HEK293T (cell line): ENCODE measurements at regions not wholly inside any gene's neighbourhood (a gene's known extent, or its start where the extent isn't known, plus 50 kb on each side); places are given as distances from the start of the nearest gene placed in this dataset.

Source experiments
- ARNT ChIP-seq: fragments of 450-650 bp; IDR thresholded peaks from 2 replicates; pipeline ENCODE4 v1.6.1; 2017; ENCODE audit warnings: mild to moderate bottlenecking
- BHLHE40 ChIP-seq: fragments of 450-650 bp; IDR thresholded peaks from 2 replicates; pipeline ENCODE4 v1.6.1; 2016; ENCODE audit warnings: mild to moderate bottlenecking, moderate library complexity, borderline replicate concordance
- ELF4 ChIP-seq: fragments of 450-650 bp; IDR thresholded peaks from 2 replicates; pipeline ENCODE4 v1.6.1; 2017; ENCODE audit warnings: antibody characterized with exemption
- FOXA1 ChIP-seq: fragments of 450-650 bp; IDR thresholded peaks from 2 replicates; pipeline ENCODE4 v1.6.1; 2016; ENCODE audit warnings: mild to moderate bottlenecking
- FOXK2 ChIP-seq: fragments of 450-650 bp; IDR thresholded peaks from 2 replicates; pipeline ENCODE4 v1.6.1; 2016; ENCODE audit warnings: mild to moderate bottlenecking
- FOXM1 ChIP-seq: fragments of 450-650 bp; IDR thresholded peaks from 2 replicates; pipeline ENCODE4 v1.6.1; 2017; ENCODE audit warnings: mild to moderate bottlenecking, borderline replicate concordance
- HDGF ChIP-seq: fragments of 450-650 bp; IDR thresholded peaks from 2 replicates; pipeline ENCODE4 v1.6.1; 2017; ENCODE audit warnings: antibody characterized with exemption, borderline replicate concordance
- NFRKB ChIP-seq: fragments of 450-650 bp; IDR thresholded peaks from 2 replicates; pipeline ENCODE4 v1.6.1; 2016; ENCODE audit warnings: mild to moderate bottlenecking, moderate library complexity
- PKNOX1 ChIP-seq: fragments of 450-650 bp; IDR thresholded peaks from 2 replicates; pipeline ENCODE4 v1.6.1; 2016
- SP1 ChIP-seq: fragments of 450-650 bp; IDR thresholded peaks from 2 replicates; pipeline ENCODE4 v1.6.1; 2017
- SUZ12 ChIP-seq: fragments of 450-650 bp; IDR thresholded peaks from 2 replicates; pipeline ENCODE4 v1.6.1; 2016; ENCODE audit warnings: mild to moderate bottlenecking
- TARDBP ChIP-seq: fragments of 450-650 bp; IDR thresholded peaks from 2 replicates; pipeline ENCODE4 v1.6.1; 2016
- ZNF384 ChIP-seq: fragments of 450-650 bp; IDR thresholded peaks from 2 replicates; pipeline ENCODE4 v1.6.1; 2016

DNA sequence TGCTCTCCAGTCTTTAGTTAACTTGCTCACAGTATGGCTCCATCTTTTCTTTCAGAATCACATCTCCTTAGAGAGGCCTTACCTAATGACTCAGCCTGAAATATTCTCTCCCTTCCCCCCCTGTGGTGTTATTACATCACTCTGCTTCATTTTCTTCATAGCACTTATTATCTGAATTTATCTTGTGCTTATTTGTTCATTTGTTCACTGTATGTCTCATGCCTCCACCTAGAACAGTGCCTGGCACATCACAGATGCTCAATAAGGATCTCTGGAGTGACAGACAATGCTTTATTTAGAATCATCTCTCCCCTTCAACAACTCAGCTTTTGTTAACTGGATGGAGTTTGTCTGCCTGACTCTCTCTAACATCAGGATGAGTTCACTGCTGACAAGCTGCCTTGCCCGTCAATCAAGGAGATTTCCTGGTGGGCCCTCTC is 96.6 kb upstream of the MAN1A1 start:
- TF ChIP-seq ZNF384 (no peak), SP1 (no peak), ARNT (no peak), FOXM1 (no peak), SUZ12 (no peak), BHLHE40 (no peak), FOXK2 (no peak), PKNOX1 (peak; percentile 26; the same call in 1 of the 2 replicates), NFRKB (no peak), ELF4 (no peak), TARDBP (no peak), FOXA1 (no peak), HDGF (no peak)
